Ovary (tissue), 3 donors: ENCODE measurements at regions not wholly inside any gene's neighbourhood (a gene's known extent, or its start where the extent isn't known, plus 50 kb on each side); places are given as distances from the start of the nearest gene placed in this dataset.

Experiments
- CTCF ChIP-seq, 3 donors: fragments of 450-650 bp in 2 of 3; fragments of 200-600 bp in 1 of 3; IDR thresholded peaks; one replicate each; pipeline versions ENCODE4 v1.5.1 to v1.8.0; 2016 to 2022; ENCODE audit warnings: antibody characterized with exemption in 3 of 3, mild to moderate bottlenecking in 1 of 3
- EP300 ChIP-seq: sonication (generic); formaldehyde crosslinking; IDR thresholded peaks from one replicate; pipeline ENCODE4 v1.6.1; 2017; ENCODE audit warnings: antibody characterized with exemption
- POLR2A ChIP-seq: fragments of 450-650 bp; IDR thresholded peaks from one replicate; pipeline ENCODE4 v1.6.1; 2017; ENCODE audit warnings: antibody characterized with exemption, mild to moderate bottlenecking, moderate library complexity
- donor health status: DM: no; HTN: no; CAD: no.

GRCh38 chr16:29290631-29291247 lies 115.8 kb downstream of the NPIPB11 start:
- no peak for TF ChIP-seq CTCF (IDR thresholded peaks at IDR 0.05)
- TF ChIP-seq POLR2A, result no peak
- TF ChIP-seq EP300, result no peak
